ENCODE measurements at regions not wholly inside any gene's neighbourhood (a gene's known extent, or its start where the extent isn't known, plus 50 kb on each side); places are given as distances from the start of the nearest gene placed in this dataset.

- H3K27ac ChIP-seq: no peak overlapping the region
- TF ChIP-seq ZFX (IDR thresholded peaks at IDR 0.05; ENCODE audit: borderline replicate concordance) (no peak), CTCF (IDR thresholded peaks at IDR 0.05) (no peak)
These were observed 533.7 kb upstream of the SEL1L start for GRCh38 chr14:82067221-82067875.

GRCh38 chr14:82070040-82070439, 536.4 kb upstream of the SEL1L start:
- no peak for TF ChIP-seq ZFX (IDR thresholded peaks at IDR 0.05; ENCODE audit: borderline replicate concordance)
- TF ChIP-seq CTCF (IDR thresholded peaks at IDR 0.05): no peak
- no peak overlapping the region for H3K27ac ChIP-seq

GRCh38 chr14:82070753-82071152, 537.1 kb upstream of the SEL1L start:
- TF ChIP-seq CTCF (IDR thresholded peaks at IDR 0.05): no peak
- no peak for TF ChIP-seq ZFX (IDR thresholded peaks at IDR 0.05; ENCODE audit: borderline replicate concordance)
- no peak overlapping the region for H3K27ac ChIP-seq

GRCh38 chr14:82073547-82073946, 539.9 kb upstream of the SEL1L start:
- no peak overlapping the region for H3K27ac ChIP-seq

GRCh38 chr14:82075566-82075965, 541.9 kb upstream of the SEL1L start:
- TF ChIP-seq ZFX (IDR thresholded peaks at IDR 0.05; ENCODE audit: borderline replicate concordance) (no peak), CTCF (IDR thresholded peaks at IDR 0.05) (no peak)
- H3K27ac ChIP-seq: no peak overlapping the region

More at GRCh38 chr14:82073547-82073946, 539.9 kb upstream of the SEL1L start:
- TF ChIP-seq ZFX (IDR thresholded peaks at IDR 0.05; ENCODE audit: borderline replicate concordance): no peak
- no peak for TF ChIP-seq CTCF (IDR thresholded peaks at IDR 0.05)

- TF ChIP-seq ZFX (IDR thresholded peaks at IDR 0.05; ENCODE audit: borderline replicate concordance): no peak
- no peak for TF ChIP-seq CTCF (IDR thresholded peaks at IDR 0.05)
- H3K27ac ChIP-seq: no peak overlapping the region
These were observed 545.9 kb upstream of the SEL1L start for GRCh38 chr14:82079553-82079952.

- TF ChIP-seq CTCF (IDR thresholded peaks at IDR 0.05): no peak
- no peak for TF ChIP-seq ZFX (IDR thresholded peaks at IDR 0.05; ENCODE audit: borderline replicate concordance)
- no peak overlapping the region for H3K27ac ChIP-seq
These were observed 546.7 kb upstream of the SEL1L start for GRCh38 chr14:82080370-82080769.

All from 22Rv1 (cell line).